ENCODE measurements at regions not wholly inside any gene's neighbourhood (a gene's known extent, or its start where the extent isn't known, plus 50 kb on each side); places are given as distances from the start of the nearest gene placed in this dataset.

DNA sequence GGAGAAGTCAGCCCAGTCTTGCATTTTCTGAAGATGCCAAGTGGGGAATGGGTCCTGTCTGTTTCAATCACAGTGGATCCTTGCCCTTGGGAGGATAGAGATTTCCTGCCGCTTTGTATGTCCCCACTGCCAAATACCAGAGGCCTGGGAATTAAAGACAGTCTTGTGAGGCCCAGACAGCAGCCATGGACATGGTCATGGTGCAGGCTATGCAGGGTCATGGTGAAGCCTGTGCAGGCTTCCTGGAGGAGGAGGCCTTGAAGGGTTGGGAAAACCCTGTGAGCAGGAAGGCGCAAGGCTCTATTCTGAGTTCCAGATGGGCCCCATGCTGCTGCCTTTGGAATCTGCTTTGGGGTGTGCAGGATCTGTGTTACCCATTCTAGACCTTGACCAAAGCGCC is 57.3 kb upstream of the PITX1 start:
- Histone ChIP-seq H3K27me3 (ENCODE audit: insufficient read depth, low read depth) (no peaks in the 10 kb centered on the region), H3K4me3 (IDR thresholded peaks at IDR 0.05; ENCODE audit: insufficient read depth, low read depth, low read length) (no peak overlapping the region), H3K79me2 (ENCODE audit: insufficient read depth, low read depth) (no peaks in the 10 kb centered on the region), H2AFZ (ENCODE audit: low read depth) (no peak overlapping the region), H3K36me3 (ENCODE audit: insufficient read depth) (no peaks in the 10 kb centered on the region), H3K4me2 (no peak overlapping the region), H3K27ac (no peak overlapping the region), H3K9ac (no peak overlapping the region), H4K20me1 (ENCODE audit: insufficient read depth) (no peaks in the 10 kb centered on the region), H3K4me1 (ENCODE audit: low read depth, poor library complexity, severe bottlenecking) (no peaks in the 10 kb centered on the region)
- no peak for TF ChIP-seq CTCF (conservative IDR thresholded peaks at IDR 0.05; ENCODE audit: low read depth, low read length)

DNA sequence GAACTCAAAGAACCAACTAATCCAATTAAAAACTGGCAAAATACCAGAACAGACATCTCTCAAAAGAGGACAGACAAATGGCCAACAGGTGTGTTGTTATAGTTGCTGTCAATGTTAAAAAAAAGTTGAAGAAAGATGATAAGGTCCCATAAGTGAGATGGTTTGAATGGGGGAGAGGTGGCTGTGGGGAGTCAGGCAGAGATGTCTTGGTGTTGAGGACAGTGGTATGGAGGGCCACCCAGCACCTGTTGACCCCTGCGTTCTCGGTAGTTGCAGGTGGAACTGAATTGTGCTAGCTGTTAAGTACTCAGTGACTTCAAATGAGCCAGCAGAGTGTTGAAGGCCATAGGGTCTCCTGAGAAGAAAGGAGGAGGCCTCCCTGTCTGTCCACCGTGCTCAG is 55.9 kb upstream of the PITX1 start:
- Histone ChIP-seq H3K4me2 (no peak overlapping the region), H3K4me1 (ENCODE audit: low read depth, poor library complexity, severe bottlenecking) (no peaks in the 10 kb centered on the region), H3K79me2 (ENCODE audit: insufficient read depth, low read depth) (no peaks in the 10 kb centered on the region), H3K36me3 (ENCODE audit: insufficient read depth) (no peaks in the 10 kb centered on the region), H2AFZ (ENCODE audit: low read depth) (no peak overlapping the region), H4K20me1 (ENCODE audit: insufficient read depth) (no peaks in the 10 kb centered on the region), H3K27ac (no peak overlapping the region), H3K4me3 (IDR thresholded peaks at IDR 0.05; ENCODE audit: insufficient read depth, low read depth, low read length) (no peak overlapping the region), H3K9ac (no peak overlapping the region), H3K27me3 (ENCODE audit: insufficient read depth, low read depth) (no peaks in the 10 kb centered on the region)
- no peak for TF ChIP-seq CTCF (conservative IDR thresholded peaks at IDR 0.05; ENCODE audit: low read depth, low read length)

- TF ChIP-seq CTCF (conservative IDR thresholded peaks at IDR 0.05; ENCODE audit: low read depth, low read length): no peak
- H3K4me2 ChIP-seq: no peak overlapping the region
Observed at GRCh38 chr5:135088911-135089310, 54.9 kb upstream of the PITX1 start.

DNA sequence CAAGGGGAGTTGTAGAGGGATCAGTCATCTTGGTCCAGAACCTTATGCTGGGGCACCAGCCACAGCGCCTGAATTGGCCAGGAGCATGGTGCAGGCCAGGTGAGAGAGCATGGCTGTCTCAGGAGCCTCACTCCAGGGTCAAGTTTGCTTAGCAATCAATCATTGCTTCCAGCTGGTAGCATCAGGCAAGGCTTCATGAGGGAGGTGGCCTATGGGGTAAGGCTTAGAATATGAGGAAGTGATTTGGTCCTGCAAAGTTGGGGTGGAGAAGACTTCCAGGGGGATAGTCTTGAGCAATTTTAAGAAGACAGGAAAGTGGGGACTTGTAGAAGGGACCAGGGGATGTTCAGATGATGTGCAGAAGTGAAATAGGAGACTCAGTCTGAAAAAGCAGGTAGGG is 53.9 kb upstream of the PITX1 start:
- H3K27ac ChIP-seq: no peak overlapping the region
- H3K4me1 ChIP-seq (ENCODE audit: low read depth, poor library complexity, severe bottlenecking): no peaks in the 10 kb centered on the region
- no peak overlapping the region for H3K9ac ChIP-seq
- H3K4me2 ChIP-seq: no peak overlapping the region
- H3K4me3 ChIP-seq (IDR thresholded peaks at IDR 0.05; ENCODE audit: insufficient read depth, low read depth, low read length): no peak overlapping the region
- H2AFZ ChIP-seq (ENCODE audit: low read depth): no peak overlapping the region
- H3K36me3 ChIP-seq (ENCODE audit: insufficient read depth): no peaks in the 10 kb centered on the region
- H4K20me1 ChIP-seq (ENCODE audit: insufficient read depth): no peaks in the 10 kb centered on the region
- no peak for TF ChIP-seq CTCF (conservative IDR thresholded peaks at IDR 0.05; ENCODE audit: low read depth, low read length)
- H3K27me3 ChIP-seq (ENCODE audit: insufficient read depth, low read depth): no peaks in the 10 kb centered on the region
- H3K79me2 ChIP-seq (ENCODE audit: insufficient read depth, low read depth): no peaks in the 10 kb centered on the region

More at GRCh38 chr5:135088911-135089310, 54.9 kb upstream of the PITX1 start:
- Histone ChIP-seq H3K4me3 (IDR thresholded peaks at IDR 0.05; ENCODE audit: insufficient read depth, low read depth, low read length) (no peak overlapping the region), H2AFZ (ENCODE audit: low read depth) (no peak overlapping the region), H4K20me1 (ENCODE audit: insufficient read depth) (no peaks in the 10 kb centered on the region), H3K36me3 (ENCODE audit: insufficient read depth) (no peaks in the 10 kb centered on the region), H3K4me1 (ENCODE audit: low read depth, poor library complexity, severe bottlenecking) (no peaks in the 10 kb centered on the region), H3K27me3 (ENCODE audit: insufficient read depth, low read depth) (no peaks in the 10 kb centered on the region), H3K79me2 (ENCODE audit: insufficient read depth, low read depth) (no peaks in the 10 kb centered on the region), H3K27ac (no peak overlapping the region), H3K9ac (no peak overlapping the region)
